Neural progenitor cell (in vitro differentiated cells): ENCODE measurements at regions not wholly inside any gene's neighbourhood (a gene's known extent, or its start where the extent isn't known, plus 50 kb on each side); places are given as distances from the start of the nearest gene placed in this dataset.
A peak's percentile ranks its signal among the peaks of the same experiment; 100 is the strongest.

Experiments used
- DNase-seq: peaks from one replicate; pipeline ENCODE4 v3.0.0-alpha.2; 2016; ENCODE audit warnings: low spot score
- H2AFZ ChIP-seq: fragments of 200-600 bp; sonication (generic); replicated peaks from 2 replicates; pipeline ENCODE4 v1.6.1; 2016; ENCODE audit warnings: antibody characterized with exemption
- H3F3A ChIP-seq: fragments of 200-600 bp; sonication (generic); 2 replicates; pipeline ENCODE4 v1.6.1; 2016; ENCODE audit warnings: antibody characterized with exemption, low read depth
- H3K27ac ChIP-seq: fragments of 200-600 bp; sonication (generic); 2 replicates; pipeline ENCODE4 v1.5.1; 2016; ENCODE audit warnings: mild to moderate bottlenecking
- H3K27me3 ChIP-seq: fragments of 200-600 bp; sonication (generic); 2 replicates; pipeline ENCODE4 v1.6.1; 2016; ENCODE audit warnings: mild to moderate bottlenecking, moderate library complexity
- H3K36me3 ChIP-seq: fragments of 200-600 bp; sonication (generic); 2 replicates; pipeline ENCODE4 v1.5.1; 2016
- H3K4me1 ChIP-seq: fragments of 200-600 bp; sonication (generic); 2 replicates; pipeline ENCODE4 v1.6.1; 2016; ENCODE audit warnings: mixed run types
- H3K4me2 ChIP-seq: fragments of 200-600 bp; sonication (generic); 2 replicates; pipeline ENCODE4 v1.6.1; 2016
- H3K4me3 ChIP-seq: fragments of 200-600 bp; sonication (generic); 2 replicates; pipeline ENCODE4 v1.5.1; 2016
- H3K79me2 ChIP-seq: fragments of 200-600 bp; sonication (generic); 2 replicates; pipeline ENCODE4 v1.6.1; 2016; ENCODE audit warnings: low read depth
- H3K9ac ChIP-seq: fragments of 200-600 bp; sonication (generic); 2 replicates; pipeline ENCODE4 v1.6.1; 2016
- H3K9me3 ChIP-seq: fragments of 200-600 bp; sonication (generic); 2 replicates; pipeline ENCODE4 v1.5.1; 2016; ENCODE audit warnings: low read depth
- H4K20me1 ChIP-seq: fragments of 200-600 bp; sonication (generic); 2 replicates; pipeline ENCODE4 v1.6.1; 2016; ENCODE audit warnings: low read depth
- H3K27ac Mint-ChIP-seq: 3 replicates; pipeline ENCODE4 v1.8.0; 2021; ENCODE audit warnings: mixed read lengths
- H3K27me3 Mint-ChIP-seq: 2 replicates; pipeline ENCODE4 v1.8.0; 2022; ENCODE audit warnings: low read depth, mild to moderate bottlenecking, inconsistent platforms, moderate library complexity, mixed read lengths; ENCODE audit not compliant: insufficient read depth
- H3K36me3 Mint-ChIP-seq: 3 replicates; pipeline ENCODE4 v1.8.0; 2021; ENCODE audit warnings: mixed read lengths
- H3K4me1 Mint-ChIP-seq: 3 replicates; pipeline ENCODE4 v1.8.0; 2021; ENCODE audit warnings: mixed read lengths
- H3K4me3 Mint-ChIP-seq: 3 replicates; pipeline ENCODE4 v1.8.0; 2021; ENCODE audit warnings: mild to moderate bottlenecking, moderate library complexity, mixed read lengths
- H3K9me3 Mint-ChIP-seq: 3 replicates; pipeline ENCODE4 v1.8.0; 2020; ENCODE audit warnings: mixed read lengths
- EZH2 ChIP-seq: fragments of 200-600 bp; sonication (generic); IDR thresholded peaks from 2 replicates; pipeline ENCODE4 v1.6.1; 2017; ENCODE audit warnings: antibody characterized with exemption, mild to moderate bottlenecking, moderate library complexity
- EZH2phosphoT487 ChIP-seq: fragments of 200-600 bp; sonication (generic); IDR thresholded peaks from 2 replicates; pipeline ENCODE4 v1.6.1; 2017; ENCODE audit warnings: antibody characterized with exemption
- TF ChIP-seq, protein P1 (sequence below): fragments of 200-600 bp; sonication (generic); IDR thresholded peaks from 2 replicates; pipeline ENCODE4 v1.5.1; 2017; ENCODE audit warnings: antibody characterized with exemption, mild to moderate bottlenecking

DNA sequence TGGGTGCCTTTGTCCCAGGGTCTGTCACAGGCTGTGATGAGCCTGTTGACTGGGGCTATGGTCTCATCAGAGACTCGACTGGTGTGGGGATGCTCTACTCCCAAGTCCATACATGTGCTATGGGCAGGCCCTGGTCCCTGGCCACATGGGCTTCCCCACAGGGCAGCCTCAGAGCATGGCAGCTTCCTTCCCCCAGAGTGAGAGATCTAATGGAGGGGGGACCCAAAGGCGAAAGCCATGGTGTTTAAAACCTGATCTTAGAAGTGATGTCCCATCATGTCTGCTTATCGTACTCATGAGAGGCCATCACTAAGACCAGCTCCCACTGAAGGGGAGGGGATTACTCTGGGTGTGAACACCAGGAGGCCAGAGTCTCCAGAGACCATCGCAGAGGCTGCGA lies 279.0 kb upstream of the RTL1 start:
- Histone ChIP-seq H3K9me3 (no peaks in the 10 kb centered on the region), H3K36me3 (no peaks in the 10 kb centered on the region), H3K4me2 (no peak overlapping the region), H3K4me3 (no peak overlapping the region), H3F3A (no peaks in the 10 kb centered on the region), H3K4me1 (peaks cover 18% of the 10 kb centered on the region), H3K9ac (no peak overlapping the region), H3K79me2 (no peaks in the 10 kb centered on the region), H4K20me1 (no peaks in the 10 kb centered on the region), H2AFZ (no peak overlapping the region), H3K27me3 (no peaks in the 10 kb centered on the region), H3K27ac (no peak overlapping the region)
- H3K4me1 Mint-ChIP-seq, result peaks cover 43% of the 10 kb centered on the region
- peaks cover 20% of the 10 kb centered on the region for H3K27me3 Mint-ChIP-seq
- peaks cover 11% of the 10 kb centered on the region for H3K9me3 Mint-ChIP-seq
- DNase-seq, result no peak
- TF ChIP-seq EZH2phosphoT487, result no peak
- H3K4me3 Mint-ChIP-seq, result no peak overlapping the region
- H3K36me3 Mint-ChIP-seq, result no peaks in the 10 kb centered on the region
- no peak overlapping the region for H3K27ac Mint-ChIP-seq

DNA sequence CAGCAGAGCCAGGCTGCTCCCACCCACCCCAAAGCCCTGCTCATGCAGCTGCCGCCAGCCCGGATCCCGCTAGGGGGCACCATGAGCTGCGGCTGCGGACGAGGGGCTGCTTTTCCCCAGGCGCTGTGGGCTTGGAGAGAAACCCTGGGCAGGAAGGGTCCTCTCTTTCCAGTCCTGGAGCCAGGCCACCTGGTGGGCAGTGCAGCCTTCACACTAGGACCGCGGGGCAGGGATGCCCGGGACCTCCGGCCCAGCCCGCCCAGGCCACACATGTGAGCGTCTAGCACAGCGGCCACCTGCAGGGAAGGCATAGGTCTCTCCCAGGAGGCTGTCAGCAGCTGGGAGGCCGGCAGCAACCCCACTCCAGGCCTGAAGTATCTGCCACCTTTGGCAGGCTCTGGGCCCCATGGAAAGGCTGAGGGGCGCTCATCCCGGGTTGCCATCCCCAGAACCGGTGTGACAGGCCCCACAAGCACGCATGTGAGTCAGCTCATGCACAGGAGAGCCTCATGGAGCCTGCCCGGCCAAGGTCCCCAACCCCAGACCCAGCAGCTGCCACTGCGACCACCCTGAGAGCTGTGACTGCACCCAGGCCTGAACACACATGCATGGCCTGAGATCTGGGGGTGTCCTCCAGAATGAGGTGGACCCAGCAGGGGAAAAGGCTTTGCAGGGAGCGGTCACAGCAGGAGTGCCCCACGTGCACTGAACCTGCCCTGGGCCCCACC lies 280.0 kb upstream of the RTL1 start:
- Mint-ChIP-seq H3K9me3 (peaks cover 11% of the 10 kb centered on the region), H3K4me3 (no peak overlapping the region), H3K4me1 (peaks cover 34% of the 10 kb centered on the region), H3K36me3 (no peaks in the 10 kb centered on the region), H3K27ac (no peak overlapping the region), H3K27me3 (peaks cover 22% of the 10 kb centered on the region)
- TF ChIP-seq EZH2 (no peak), EZH2phosphoT487 (no peak)
- TF ChIP-seq, protein P1, sequence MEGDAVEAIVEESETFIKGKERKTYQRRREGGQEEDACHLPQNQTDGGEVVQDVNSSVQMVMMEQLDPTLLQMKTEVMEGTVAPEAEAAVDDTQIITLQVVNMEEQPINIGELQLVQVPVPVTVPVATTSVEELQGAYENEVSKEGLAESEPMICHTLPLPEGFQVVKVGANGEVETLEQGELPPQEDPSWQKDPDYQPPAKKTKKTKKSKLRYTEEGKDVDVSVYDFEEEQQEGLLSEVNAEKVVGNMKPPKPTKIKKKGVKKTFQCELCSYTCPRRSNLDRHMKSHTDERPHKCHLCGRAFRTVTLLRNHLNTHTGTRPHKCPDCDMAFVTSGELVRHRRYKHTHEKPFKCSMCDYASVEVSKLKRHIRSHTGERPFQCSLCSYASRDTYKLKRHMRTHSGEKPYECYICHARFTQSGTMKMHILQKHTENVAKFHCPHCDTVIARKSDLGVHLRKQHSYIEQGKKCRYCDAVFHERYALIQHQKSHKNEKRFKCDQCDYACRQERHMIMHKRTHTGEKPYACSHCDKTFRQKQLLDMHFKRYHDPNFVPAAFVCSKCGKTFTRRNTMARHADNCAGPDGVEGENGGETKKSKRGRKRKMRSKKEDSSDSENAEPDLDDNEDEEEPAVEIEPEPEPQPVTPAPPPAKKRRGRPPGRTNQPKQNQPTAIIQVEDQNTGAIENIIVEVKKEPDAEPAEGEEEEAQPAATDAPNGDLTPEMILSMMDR, result peak; percentile 91
- Histone ChIP-seq H3K9me3 (no peaks in the 10 kb centered on the region), H3K4me1 (peaks cover 18% of the 10 kb centered on the region), H3K4me3 (no peak overlapping the region), H4K20me1 (no peaks in the 10 kb centered on the region), H3K36me3 (no peaks in the 10 kb centered on the region), H3K27me3 (no peaks in the 10 kb centered on the region), H3F3A (no peaks in the 10 kb centered on the region), H3K9ac (no peak overlapping the region), H3K27ac (no peak overlapping the region), H2AFZ (peak overlapping the region; percentile 73), H3K79me2 (no peaks in the 10 kb centered on the region), H3K4me2 (no peak overlapping the region)
- DNase-seq, result peak; percentile 86

DNA sequence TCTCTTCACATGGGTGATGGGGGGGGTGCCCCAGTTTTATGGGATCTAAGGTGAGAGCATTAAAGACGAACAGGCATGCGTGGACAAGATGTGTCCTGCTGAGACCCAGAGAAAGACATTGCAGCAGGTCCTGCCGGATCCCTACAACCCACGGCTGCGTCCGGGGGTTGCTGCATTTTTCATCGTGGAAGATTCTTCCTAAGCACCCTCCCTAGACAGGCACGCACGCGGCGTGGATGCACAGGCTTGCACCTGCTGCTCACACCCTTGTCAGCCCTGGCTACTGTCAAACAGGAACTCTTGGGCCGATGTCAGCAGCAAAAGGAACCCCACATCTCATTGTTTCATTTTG lies 280.6 kb upstream of the RTL1 start:
- Histone ChIP-seq H2AFZ (no peak overlapping the region), H3K9me3 (no peaks in the 10 kb centered on the region), H3K9ac (no peak overlapping the region), H4K20me1 (no peaks in the 10 kb centered on the region), H3F3A (no peaks in the 10 kb centered on the region), H3K4me3 (no peak overlapping the region), H3K27me3 (no peaks in the 10 kb centered on the region), H3K36me3 (no peaks in the 10 kb centered on the region), H3K4me2 (no peak overlapping the region), H3K27ac (no peak overlapping the region), H3K79me2 (no peaks in the 10 kb centered on the region), H3K4me1 (peaks cover 18% of the 10 kb centered on the region)
- Mint-ChIP-seq H3K4me1 (peaks cover 35% of the 10 kb centered on the region), H3K4me3 (no peak overlapping the region), H3K9me3 (peaks cover 11% of the 10 kb centered on the region), H3K36me3 (no peaks in the 10 kb centered on the region), H3K27ac (no peak overlapping the region), H3K27me3 (peaks cover 22% of the 10 kb centered on the region)
- TF ChIP-seq EZH2phosphoT487 (no peak), EZH2 (no peak)
- TF ChIP-seq, protein P1, result no peak
- no peak for DNase-seq

DNA sequence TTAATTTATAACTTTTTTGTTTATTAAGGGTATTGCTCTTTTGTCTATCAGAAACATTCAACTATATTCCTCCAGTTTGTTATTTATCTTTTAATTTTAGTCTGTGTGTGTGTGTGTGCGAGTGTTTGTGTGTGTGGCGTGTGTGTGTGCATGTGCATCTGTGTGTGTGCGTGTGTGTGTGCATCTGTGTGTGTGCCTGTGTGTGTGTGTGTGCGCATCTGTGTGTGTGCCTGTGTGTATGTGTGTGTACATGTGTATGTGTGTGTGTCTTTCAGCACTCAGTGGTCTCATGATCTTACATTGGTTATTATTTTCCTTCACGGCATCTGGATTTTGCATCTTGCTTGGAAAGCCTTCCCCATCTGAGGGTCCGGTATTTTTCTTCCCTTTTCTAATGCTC lies 281.1 kb upstream of the RTL1 start:
- Histone ChIP-seq H3K27ac (no peak overlapping the region), H3K36me3 (no peaks in the 10 kb centered on the region), H3K79me2 (no peaks in the 10 kb centered on the region), H3K4me1 (peaks cover 18% of the 10 kb centered on the region), H3K9me3 (no peaks in the 10 kb centered on the region), H3K4me3 (no peak overlapping the region), H4K20me1 (no peaks in the 10 kb centered on the region), H3K9ac (no peak overlapping the region), H3K27me3 (no peaks in the 10 kb centered on the region), H2AFZ (no peak overlapping the region), H3K4me2 (no peak overlapping the region), H3F3A (no peaks in the 10 kb centered on the region)
- H3K27me3 Mint-ChIP-seq, result peaks cover 22% of the 10 kb centered on the region
- TF ChIP-seq EZH2, result no peak
- TF ChIP-seq, protein P1, result no peak
- TF ChIP-seq EZH2phosphoT487, result no peak
- H3K9me3 Mint-ChIP-seq, result peaks cover 11% of the 10 kb centered on the region
- no peak overlapping the region for H3K4me3 Mint-ChIP-seq
- H3K4me1 Mint-ChIP-seq, result peaks cover 38% of the 10 kb centered on the region
- no peaks in the 10 kb centered on the region for H3K36me3 Mint-ChIP-seq
- no peak for DNase-seq
- peak overlapping the region; percentile 70 for H3K27ac Mint-ChIP-seq
